Retinal pigment epithelial cell (primary cell): ENCODE measurements at regions not wholly inside any gene's neighbourhood (a gene's known extent, or its start where the extent isn't known, plus 50 kb on each side); places are given as distances from the start of the nearest gene placed in this dataset.

ENCODE experiments used
- DNase-seq: peaks from one replicate; pipeline ENCODE4 v3.0.0-alpha.2; 2010; ENCODE audit warnings: low read depth
- H3K4me3 ChIP-seq: 2 replicates; pipeline ENCODE4 v1.5.1; 2011; ENCODE audit warnings: mild to moderate bottlenecking, low read length, control low read depth, moderate library complexity
- CTCF ChIP-seq: conservative IDR thresholded peaks from 2 replicates; pipeline ENCODE4 v1.5.1; 2011; ENCODE audit warnings: low read depth, low read length, control low read depth, inconsistent platforms

DNA sequence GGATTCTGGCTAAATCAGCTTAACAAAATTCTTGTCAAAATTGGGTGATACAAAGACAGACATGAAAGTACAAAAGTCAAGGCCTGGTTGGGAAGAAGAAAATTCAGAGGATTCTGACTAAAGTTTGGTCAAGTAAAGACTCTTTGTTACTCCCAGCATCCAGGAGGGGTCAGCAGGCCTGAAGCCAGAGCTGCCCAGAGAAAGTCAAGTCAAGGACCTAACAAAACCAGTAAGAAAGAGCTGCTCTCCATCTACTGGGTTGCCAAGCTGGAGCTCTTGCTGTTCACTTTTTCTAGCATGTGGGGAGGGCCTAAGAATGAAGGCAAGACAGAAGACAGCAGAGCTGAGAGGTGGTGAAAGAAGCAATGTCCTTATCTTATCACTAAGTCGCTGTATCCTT lies 143.3 kb downstream of the C1D start:
- TF ChIP-seq CTCF, result no peak
- no peak overlapping the region for H3K4me3 ChIP-seq
- DNase-seq, result no peak

GRCh38 chr2:67922080-67922785 lies 140.6 kb downstream of the C1D start:
- DNase-seq, result no peak
- TF ChIP-seq CTCF, result no peak
- H3K4me3 ChIP-seq, result no peak overlapping the region

GRCh38 chr2:67923696-67924095 lies 139.1 kb downstream of the C1D start:
- no peak for TF ChIP-seq CTCF
- no peak overlapping the region for H3K4me3 ChIP-seq
- no peak for DNase-seq

GRCh38 chr2:67927501-67927900 lies 135.3 kb downstream of the C1D start:
- H3K4me3 ChIP-seq, result no peak overlapping the region
- DNase-seq, result no peak
- no peak for TF ChIP-seq CTCF

GRCh38 chr2:67930156-67930555 lies 132.6 kb downstream of the C1D start:
- no peak for TF ChIP-seq CTCF
- no peak overlapping the region for H3K4me3 ChIP-seq
- no peak for DNase-seq

GRCh38 chr2:67936969-67937368 lies 125.8 kb downstream of the C1D start:
- no peak for TF ChIP-seq CTCF
- H3K4me3 ChIP-seq, result no peak overlapping the region
- DNase-seq, result no peak

DNA sequence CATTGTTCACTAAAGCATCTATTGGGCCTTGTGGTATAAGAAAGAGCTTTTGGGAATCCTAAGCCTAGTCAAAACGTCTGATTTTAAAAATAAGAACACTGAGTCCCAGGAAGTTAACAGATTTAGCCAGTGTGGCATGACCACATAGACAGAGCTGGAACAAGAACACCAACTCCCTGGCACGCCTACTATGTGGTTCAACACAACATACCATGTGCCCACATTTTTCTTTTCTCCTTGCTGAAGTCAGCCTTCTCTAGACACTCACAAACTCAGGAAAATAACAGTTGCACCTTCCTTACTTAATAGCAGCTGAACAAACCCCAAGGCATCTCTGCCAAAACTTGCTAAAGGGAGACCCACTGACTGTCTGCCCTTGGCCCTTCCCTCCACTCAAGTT lies 124.8 kb downstream of the C1D start:
- TF ChIP-seq CTCF, result no peak
- no peak for DNase-seq
- no peak overlapping the region for H3K4me3 ChIP-seq
